ENCODE measurements at regions not wholly inside any gene's neighbourhood (a gene's known extent, or its start where the extent isn't known, plus 50 kb on each side); places are given as distances from the start of the nearest gene placed in this dataset.

DNA sequence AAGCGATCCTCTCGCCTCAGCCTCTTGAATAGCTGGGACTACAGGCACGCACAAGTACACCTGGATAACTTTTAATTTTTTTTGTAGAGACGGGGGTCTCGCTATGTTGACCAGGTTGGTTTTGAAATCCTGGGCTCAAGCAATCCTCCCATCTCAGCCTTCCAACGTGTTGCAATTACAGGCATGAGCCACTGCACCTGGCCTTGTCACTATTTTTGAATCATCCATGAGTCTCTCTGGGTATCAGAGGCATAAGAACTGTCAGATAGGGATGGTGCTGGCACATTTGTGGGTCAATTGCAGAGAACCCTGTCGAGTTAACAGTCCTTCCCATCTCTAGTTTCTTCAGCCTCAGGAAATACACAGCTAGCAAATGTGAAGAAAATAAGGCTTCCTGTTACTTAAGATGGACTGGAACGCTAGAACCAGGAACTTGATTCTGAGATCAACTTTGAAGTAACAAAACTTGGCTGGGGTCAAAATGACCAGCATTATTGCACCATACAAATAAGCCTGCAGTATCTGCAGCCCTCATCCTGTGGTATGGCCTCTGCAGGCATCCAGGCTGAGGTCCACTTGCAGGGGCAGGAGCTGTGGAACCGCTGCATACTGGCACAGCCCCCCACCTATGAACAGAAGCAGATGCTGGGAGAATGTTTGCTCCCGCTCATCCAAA, 124.3 kb upstream of the GADD45A start:
- 78 to 85% (median 82%) methylated on average over 10 of the region's 10 CpGs for WGBS, 4 donors
- TF ChIP-seq POLR2A (IDR thresholded peaks at IDR 0.05), result no peak
- TF ChIP-seq, protein P1, sequence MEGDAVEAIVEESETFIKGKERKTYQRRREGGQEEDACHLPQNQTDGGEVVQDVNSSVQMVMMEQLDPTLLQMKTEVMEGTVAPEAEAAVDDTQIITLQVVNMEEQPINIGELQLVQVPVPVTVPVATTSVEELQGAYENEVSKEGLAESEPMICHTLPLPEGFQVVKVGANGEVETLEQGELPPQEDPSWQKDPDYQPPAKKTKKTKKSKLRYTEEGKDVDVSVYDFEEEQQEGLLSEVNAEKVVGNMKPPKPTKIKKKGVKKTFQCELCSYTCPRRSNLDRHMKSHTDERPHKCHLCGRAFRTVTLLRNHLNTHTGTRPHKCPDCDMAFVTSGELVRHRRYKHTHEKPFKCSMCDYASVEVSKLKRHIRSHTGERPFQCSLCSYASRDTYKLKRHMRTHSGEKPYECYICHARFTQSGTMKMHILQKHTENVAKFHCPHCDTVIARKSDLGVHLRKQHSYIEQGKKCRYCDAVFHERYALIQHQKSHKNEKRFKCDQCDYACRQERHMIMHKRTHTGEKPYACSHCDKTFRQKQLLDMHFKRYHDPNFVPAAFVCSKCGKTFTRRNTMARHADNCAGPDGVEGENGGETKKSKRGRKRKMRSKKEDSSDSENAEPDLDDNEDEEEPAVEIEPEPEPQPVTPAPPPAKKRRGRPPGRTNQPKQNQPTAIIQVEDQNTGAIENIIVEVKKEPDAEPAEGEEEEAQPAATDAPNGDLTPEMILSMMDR (IDR thresholded peaks at IDR 0.05), result no peak
- Histone ChIP-seq H3K4me3 (no peak overlapping the region), H3K27ac (peak overlapping the region in 1 of 12 donors; percentile 32), H3K4me1 (peaks cover 0 to 33% (median 19%) of the 10 kb centered on the region in 12 donors), H3K27me3 (no peaks in the 10 kb centered on the region), H3K9me3 (no peaks in the 10 kb centered on the region), H3K36me3 (no peaks in the 10 kb centered on the region)
- ATAC-seq (peak in 1 of 4 donors; percentile 18), DNase-seq (no peak)
- intact Hi-C loops (cut with DNase I), result loop anchor here (1.0 to 10.0 kb wide), 12 partner anchors 84 to 274 kb away; partner anchors contain the start of genes GADD45A (in 6 of the 10) and GNG12 (in 1 of the 10)

DNA sequence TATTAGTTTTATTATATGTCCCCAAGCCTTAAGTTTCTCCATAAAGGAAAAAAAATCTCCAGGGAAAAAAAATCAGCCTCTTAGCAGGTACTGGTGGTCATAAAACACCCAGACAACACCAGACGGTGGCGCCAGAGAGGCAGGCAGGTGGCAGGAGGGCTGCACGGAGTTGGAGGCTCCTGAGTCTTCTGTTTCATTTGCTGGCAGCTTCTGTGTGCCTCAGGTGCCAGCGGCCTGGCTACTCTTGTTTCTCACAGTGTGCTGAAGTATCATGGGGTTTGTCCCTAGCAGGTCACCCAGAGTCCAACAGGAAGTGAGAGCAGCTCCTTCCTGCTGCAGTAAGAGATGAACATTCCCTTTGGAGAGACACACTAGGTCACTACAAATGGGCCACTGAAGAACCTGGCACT, 123.3 kb upstream of the GADD45A start:
- Histone ChIP-seq H3K4me3 (no peak overlapping the region), H3K36me3 (no peaks in the 10 kb centered on the region), H3K27ac (peak overlapping the region in 9 of 12 donors; percentile 8 to 55 (median 28)), H3K4me1 (peaks cover 0 to 33% (median 19%) of the 10 kb centered on the region in 12 donors), H3K27me3 (no peaks in the 10 kb centered on the region), H3K9me3 (no peaks in the 10 kb centered on the region)
- intact Hi-C loops (cut with DNase I), result loop anchor here (1.0 to 10.0 kb wide), 13 partner anchors 83 to 273 kb away; partner anchors contain the start of genes GADD45A (in 6 of the 10) and GNG12 (in 1 of the 10)
- DNase-seq (peak; percentile 88 to 94 (median 92)), ATAC-seq (peak; percentile 49 to 81 (median 78))
- WGBS, 4 donors, result 1 to 2% (median 2%) methylated on average over 4 of the region's 4 CpGs
- TF ChIP-seq, protein P1 (IDR thresholded peaks at IDR 0.05), result peak; percentile 78 to 90 (median 86)
- no peak for TF ChIP-seq POLR2A (IDR thresholded peaks at IDR 0.05)

DNA sequence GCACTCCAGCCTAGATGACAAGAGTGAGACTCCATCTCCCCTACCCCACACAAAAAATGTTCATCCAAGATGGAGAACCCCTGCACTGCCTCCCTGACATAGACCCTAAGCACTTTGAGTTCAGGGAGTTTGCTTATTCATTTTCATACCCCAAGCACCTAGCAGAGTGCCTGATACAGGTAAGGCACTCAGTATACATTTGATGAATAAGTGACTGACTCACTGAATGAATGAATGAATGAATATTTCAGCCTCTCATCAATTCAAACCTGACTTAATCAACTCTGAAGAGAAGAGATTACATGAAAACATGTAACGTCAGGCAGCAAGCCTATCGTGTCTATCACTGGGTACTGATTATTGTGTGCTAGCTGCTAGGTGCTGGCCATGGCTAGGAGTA, 121.3 kb upstream of the GADD45A start:
- no peaks in the 10 kb centered on the region for H3K36me3 ChIP-seq
- no peak for TF ChIP-seq POLR2A (IDR thresholded peaks at IDR 0.05)
- TF ChIP-seq, protein P1 (IDR thresholded peaks at IDR 0.05), result no peak
- H3K4me1 ChIP-seq, result peaks cover 0 to 33% (median 19%) of the 10 kb centered on the region in 12 donors
- intact Hi-C loops (cut with DNase I), result loop anchor here (2.0 to 10.0 kb wide), 9 partner anchors 81 to 271 kb away; partner anchors contain the start of genes GADD45A (in 5 of the 10) and GNG12 (in 1 of the 10)
- no peak overlapping the region for H3K4me3 ChIP-seq
- 81 to 88% (median 86%) methylated on average over 2 of the region's 2 CpGs for WGBS, 4 donors
- no peaks in the 10 kb centered on the region for H3K9me3 ChIP-seq
- ATAC-seq (no peak), DNase-seq (no peak)
- peak overlapping the region in 11 of 12 donors; percentile 12 to 89 (median 65) for H3K27ac ChIP-seq
- H3K27me3 ChIP-seq, result no peaks in the 10 kb centered on the region

DNA sequence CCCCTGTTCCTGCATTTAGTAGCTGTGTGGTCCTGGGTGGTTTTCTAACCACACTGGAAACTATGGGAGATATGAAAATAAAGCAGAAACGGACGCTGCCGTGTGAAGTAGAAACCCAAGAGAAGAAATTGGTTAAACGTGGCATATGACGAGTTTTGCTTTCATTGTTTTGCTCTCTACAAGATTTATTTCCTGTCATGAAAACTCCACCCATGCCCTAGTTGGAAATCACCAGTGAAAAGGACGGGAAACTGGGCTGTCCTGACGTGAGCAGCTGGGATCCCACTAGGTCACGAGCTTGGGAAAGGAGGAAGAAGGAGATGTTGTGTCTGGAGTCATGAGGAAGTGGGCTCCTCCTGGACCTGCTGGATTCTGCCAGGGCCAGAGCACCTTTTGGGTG, 120.8 kb upstream of the GADD45A start:
- ATAC-seq, result peak; percentile 39 to 89 (median 54)
- TF ChIP-seq POLR2A (IDR thresholded peaks at IDR 0.05), result no peak
- TF ChIP-seq, protein P1 (IDR thresholded peaks at IDR 0.05), result no peak
- intact Hi-C loops (cut with DNase I), result loop anchor here (5.0 to 10.0 kb wide), 8 partner anchors 81 to 271 kb away; partner anchors contain the start of genes GADD45A (in 5 of the 10) and GNG12 (in 1 of the 10)

More for the DNA sequence above, 120.8 kb upstream of the GADD45A start:
- Histone ChIP-seq H3K36me3 (no peaks in the 10 kb centered on the region), H3K4me1 (peaks cover 0 to 33% (median 19%) of the 10 kb centered on the region in 12 donors), H3K27ac (peak overlapping the region in 11 of 12 donors; percentile 25 to 89 (median 65)), H3K9me3 (no peaks in the 10 kb centered on the region), H3K27me3 (no peaks in the 10 kb centered on the region), H3K4me3 (no peak overlapping the region)
- peak in 4 of 5 donors; percentile 47 to 66 (median 58) for DNase-seq
- 46 to 56% (median 47%) methylated on average over 8 of the region's 8 CpGs for WGBS, 4 donors

All from heart left ventricle (tissue), 16 donors.